Kidney (tissue), 13 donors: ENCODE measurements at regions not wholly inside any gene's neighbourhood (a gene's known extent, or its start where the extent isn't known, plus 50 kb on each side); places are given as distances from the start of the nearest gene placed in this dataset.

Experiments used
- DNase-seq, 5 donors: peaks; one replicate each; pipeline ENCODE4 v3.0.0-alpha.2; 2013 to 2020
- FAIRE-seq: peaks from 2 replicates; lab custom pipeline; 2012; peaks lifted over from hg19 to GRCh38; lab: Jason Lieb, UNC
- H3K27ac ChIP-seq, 2 donors: one replicate each; pipeline ENCODE4 v1.7.0; 2013; ENCODE audit warnings: low read depth in 2 of 2, low read length in 2 of 2, inconsistent platforms in 1 of 2
- H3K27me3 ChIP-seq: one replicate; pipeline ENCODE4 v1.7.1; 2013; ENCODE audit warnings: low read length, inconsistent platforms; ENCODE audit not compliant: control insufficient read depth, insufficient read depth
- H3K36me3 ChIP-seq, 3 donors: one replicate each; pipeline versions ENCODE4 v1.7.0 to v1.7.1; 2013; ENCODE audit warnings: low read length in 3 of 3, control low read depth in 1 of 3, inconsistent platforms in 1 of 3; ENCODE audit not compliant: insufficient read depth in 3 of 3, control insufficient read depth in 2 of 3
- H3K4me1 ChIP-seq, 3 donors: one replicate each; pipeline versions ENCODE4 v1.7.0 to v1.7.1; 2013; ENCODE audit warnings: low read length in 3 of 3, inconsistent platforms in 1 of 3, low read depth in 1 of 3; ENCODE audit not compliant: control insufficient read depth in 2 of 3, insufficient read depth in 2 of 3
- H3K4me3 ChIP-seq, 3 donors: one replicate each; pipeline versions ENCODE4 v1.7.0 to v1.8.1; 2013; ENCODE audit warnings: low read length in 3 of 3, control low read depth in 1 of 3, inconsistent platforms in 1 of 3
- H3K9ac ChIP-seq, 3 donors: one replicate each; pipeline versions ENCODE4 v1.7.0 to v1.7.1; 2013; ENCODE audit warnings: low read length in 3 of 3, control low read depth in 1 of 3, inconsistent platforms in 1 of 3
- H3K9me3 ChIP-seq, 3 donors: one replicate each; pipeline versions ENCODE4 v1.7.0 to v1.7.1; 2013; ENCODE audit warnings: low read length in 3 of 3, control low read depth in 1 of 3, inconsistent platforms in 1 of 3; ENCODE audit not compliant: control insufficient read depth in 2 of 3, insufficient read depth in 1 of 3
- intact Hi-C: fragments of 100-400 bp; cut with DNase I; formaldehyde crosslinking; loops from one replicate; pipeline ENCODE4 v1.11.1; 2022
- TF ChIP-seq, protein P1 (sequence below): IDR thresholded peaks from 3 replicates; pipeline ENCODE4 v1.5.1; 2012; ENCODE audit warnings: mild to moderate bottlenecking, moderate library complexity, borderline replicate concordance; ENCODE audit not compliant: insufficient read depth; ENCODE audit errors: extremely low read depth
- donor health status: control.
- donor health status: control.
- donor health status: control.
- donor health status: control.
- donor health status: control.
- donor health status: DM: yes; HTN: yes; CAD: no.
- donor health status: Normal renal cell carcinoma (clear cell type).

DNA sequence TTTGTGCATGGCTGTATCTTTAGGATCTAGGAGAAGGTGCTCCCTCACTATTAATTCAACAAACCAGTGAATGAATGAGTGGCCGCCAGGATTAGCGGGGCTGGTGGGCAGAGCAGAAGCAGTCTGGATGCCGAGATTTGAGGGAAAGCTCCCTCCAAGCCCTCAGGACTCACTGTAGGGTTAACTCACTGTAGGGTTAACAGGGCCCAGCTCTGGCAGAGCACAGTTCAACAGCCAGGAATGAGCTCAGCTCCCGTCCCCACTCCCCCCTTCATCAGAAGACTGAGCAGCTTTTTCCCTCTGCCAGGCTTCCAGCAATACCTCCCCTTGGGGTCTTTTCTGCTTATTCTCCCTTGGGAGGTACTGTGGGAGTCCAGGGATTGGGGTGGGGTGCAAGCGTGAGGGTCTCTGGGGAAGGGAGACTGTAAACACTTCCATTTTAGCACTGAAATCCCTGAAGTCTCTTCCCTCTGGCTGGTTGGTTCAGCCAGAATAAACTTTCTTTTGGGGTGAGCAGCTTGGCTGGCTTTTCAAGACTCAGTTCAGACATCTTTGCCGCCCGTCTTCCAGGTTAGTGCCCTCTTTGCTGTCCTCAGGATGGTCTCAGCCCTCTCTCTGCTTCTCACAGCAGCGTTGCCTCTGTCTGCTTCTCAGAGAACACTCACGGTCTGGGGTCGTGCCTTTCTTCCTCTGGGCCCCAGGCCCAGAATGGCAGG is 53.7 kb upstream of the WSB1 start:
- TF ChIP-seq, protein P1, sequence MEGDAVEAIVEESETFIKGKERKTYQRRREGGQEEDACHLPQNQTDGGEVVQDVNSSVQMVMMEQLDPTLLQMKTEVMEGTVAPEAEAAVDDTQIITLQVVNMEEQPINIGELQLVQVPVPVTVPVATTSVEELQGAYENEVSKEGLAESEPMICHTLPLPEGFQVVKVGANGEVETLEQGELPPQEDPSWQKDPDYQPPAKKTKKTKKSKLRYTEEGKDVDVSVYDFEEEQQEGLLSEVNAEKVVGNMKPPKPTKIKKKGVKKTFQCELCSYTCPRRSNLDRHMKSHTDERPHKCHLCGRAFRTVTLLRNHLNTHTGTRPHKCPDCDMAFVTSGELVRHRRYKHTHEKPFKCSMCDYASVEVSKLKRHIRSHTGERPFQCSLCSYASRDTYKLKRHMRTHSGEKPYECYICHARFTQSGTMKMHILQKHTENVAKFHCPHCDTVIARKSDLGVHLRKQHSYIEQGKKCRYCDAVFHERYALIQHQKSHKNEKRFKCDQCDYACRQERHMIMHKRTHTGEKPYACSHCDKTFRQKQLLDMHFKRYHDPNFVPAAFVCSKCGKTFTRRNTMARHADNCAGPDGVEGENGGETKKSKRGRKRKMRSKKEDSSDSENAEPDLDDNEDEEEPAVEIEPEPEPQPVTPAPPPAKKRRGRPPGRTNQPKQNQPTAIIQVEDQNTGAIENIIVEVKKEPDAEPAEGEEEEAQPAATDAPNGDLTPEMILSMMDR = no peak
- Histone ChIP-seq H3K4me1 (peaks cover 0 to 8% (median 0%) of the 10 kb centered on the region in 3 donors), H3K4me3 (no peak overlapping the region), H3K9me3 (no peaks in the 10 kb centered on the region), H3K9ac (no peak overlapping the region), H3K27me3 (no peaks in the 10 kb centered on the region), H3K27ac (no peak overlapping the region), H3K36me3 (no peaks in the 10 kb centered on the region)
- intact Hi-C loops = no loop called here
- FAIRE-seq (no peak), DNase-seq (no peak)

DNA sequence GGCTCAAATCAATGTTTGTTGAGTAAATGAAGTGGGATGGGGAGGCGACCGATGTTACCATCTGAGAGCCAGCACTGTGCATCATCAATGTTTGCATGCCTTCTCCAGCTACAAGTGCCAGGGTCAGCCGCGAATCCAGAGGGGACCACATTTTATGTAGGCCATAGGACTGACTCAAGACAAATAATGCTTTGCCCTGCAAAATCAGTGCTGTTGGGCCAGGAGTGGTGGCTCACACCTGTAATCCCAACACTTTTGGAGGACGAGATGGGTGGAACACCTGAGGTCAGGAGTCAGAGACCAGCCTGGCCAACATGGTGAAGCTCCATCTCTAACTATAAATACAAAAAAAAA is 53.1 kb upstream of the WSB1 start:
- intact Hi-C loops = no loop called here
- peaks cover 0 to 10% (median 0%) of the 10 kb centered on the region in 3 donors for H3K4me1 ChIP-seq

DNA sequence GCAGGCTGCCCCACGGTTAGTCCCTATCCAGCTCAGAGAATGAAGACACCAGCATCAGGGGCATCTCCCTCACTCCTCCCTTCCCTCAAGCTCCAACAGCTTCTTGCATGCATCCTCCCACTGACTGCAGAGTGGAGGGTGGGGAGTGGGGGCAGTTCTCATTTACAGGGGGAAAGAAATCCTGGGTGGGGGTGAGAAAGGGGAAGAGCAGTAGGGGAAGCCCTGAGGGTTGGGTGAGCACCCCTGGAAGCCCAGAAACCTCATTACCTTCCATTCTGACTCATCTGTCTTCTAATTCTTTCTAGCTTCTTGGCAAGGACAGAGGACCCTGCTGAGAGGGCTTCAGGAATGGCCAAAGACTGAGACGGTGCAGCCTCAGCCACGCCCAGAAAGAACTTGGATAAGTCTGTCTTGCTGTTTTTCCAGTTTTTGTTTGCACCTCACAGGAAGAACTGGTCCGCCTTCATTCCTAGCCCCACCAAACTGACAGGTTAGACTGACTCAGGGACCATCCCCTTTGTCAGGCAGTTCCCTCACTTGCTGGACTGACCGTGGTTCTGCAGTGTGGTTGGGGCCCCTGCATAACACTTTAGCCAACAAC is 52.5 kb upstream of the WSB1 start:
- intact Hi-C loops = no loop called here
- Histone ChIP-seq H3K9me3 (no peaks in the 10 kb centered on the region), H3K27ac (no peak overlapping the region), H3K4me3 (no peak overlapping the region), H3K36me3 (no peaks in the 10 kb centered on the region), H3K9ac (no peak overlapping the region), H3K4me1 (peaks cover 0 to 10% (median 0%) of the 10 kb centered on the region in 3 donors), H3K27me3 (no peaks in the 10 kb centered on the region)
- no peak for FAIRE-seq
- DNase-seq = no peak
- TF ChIP-seq, protein P1 = no peak

More for the DNA sequence above, 53.1 kb upstream of the WSB1 start:
- FAIRE-seq (no peak), DNase-seq (no peak)
- no peak overlapping the region for H3K9ac ChIP-seq
- no peaks in the 10 kb centered on the region for H3K36me3 ChIP-seq
- no peak overlapping the region for H3K27ac ChIP-seq
- H3K9me3 ChIP-seq = no peaks in the 10 kb centered on the region
- H3K27me3 ChIP-seq = no peaks in the 10 kb centered on the region
- no peak overlapping the region for H3K4me3 ChIP-seq
- TF ChIP-seq, protein P1 = no peak
